GM18909 (cell line): ENCODE measurements at regions not wholly inside any gene's neighbourhood (a gene's known extent, or its start where the extent isn't known, plus 50 kb on each side); places are given as distances from the start of the nearest gene placed in this dataset.

Experiments used
- ATAC-seq: cut with Tn5 transposase; IDR thresholded peaks from one replicate; pipeline ENCODE4 v1.9.1; 2021; ENCODE audit warnings: mild to moderate bottlenecking; ENCODE audit not compliant: unreplicated experiment, poor library complexity

GRCh38 chr6:126600258-126600916 lies 260.5 kb downstream of the CENPW start:
- ATAC-seq, result no peak

- no peak for ATAC-seq
Measured at GRCh38 chr6:126603410-126603809, 263.5 kb downstream of the CENPW start.

GRCh38 chr6:126605089-126605488 lies 265.2 kb downstream of the CENPW start:
- no peak for ATAC-seq

- no peak for ATAC-seq
Measured at GRCh38 chr6:126607289-126607688, 267.4 kb downstream of the CENPW start.

- ATAC-seq, result no peak
Measured at GRCh38 chr6:126608681-126609080, 268.8 kb downstream of the CENPW start.

GRCh38 chr6:126614642-126615504 lies 275.0 kb downstream of the CENPW start:
- ATAC-seq, result peak; percentile 59

GRCh38 chr6:126616866-126617265 lies 277.0 kb downstream of the CENPW start:
- ATAC-seq, result no peak

GRCh38 chr6:126618639-126619343 lies 278.9 kb downstream of the CENPW start:
- no peak for ATAC-seq

GRCh38 chr6:126620719-126621118 lies 280.8 kb downstream of the CENPW start:
- ATAC-seq, result no peak

- no peak for ATAC-seq
Measured at GRCh38 chr6:126625019-126625418, 285.1 kb downstream of the CENPW start.

- ATAC-seq, result no peak
Measured at GRCh38 chr6:126628125-126628524, 288.2 kb downstream of the CENPW start.

- ATAC-seq, result no peak
Measured at GRCh38 chr6:126631363-126631762, 291.4 kb downstream of the CENPW start.

- ATAC-seq, result no peak
Measured at GRCh38 chr6:126632271-126632670, 292.4 kb downstream of the CENPW start.

GRCh38 chr6:126633373-126633772 lies 293.5 kb downstream of the CENPW start:
- ATAC-seq, result no peak

GRCh38 chr6:126640356-126640755 lies 300.4 kb downstream of the CENPW start:
- no peak for ATAC-seq

- no peak for ATAC-seq
Measured at GRCh38 chr6:126640921-126641320, 301.0 kb downstream of the CENPW start.

GRCh38 chr6:126641641-126642040 lies 301.7 kb downstream of the CENPW start:
- no peak for ATAC-seq

- ATAC-seq, result no peak
Measured at GRCh38 chr6:126643352-126643751, 303.4 kb downstream of the CENPW start.

GRCh38 chr6:126650931-126651330 lies 311.0 kb downstream of the CENPW start:
- ATAC-seq, result no peak

GRCh38 chr6:126657561-126658175 lies 317.8 kb downstream of the CENPW start:
- ATAC-seq, result no peak

GRCh38 chr6:126660376-126660775 lies 320.5 kb downstream of the CENPW start:
- ATAC-seq, result no peak
